SKM-1 treated with dmso at 0.1 percent for 144 hours (cell line): ENCODE measurements at regions not wholly inside any gene's neighbourhood (a gene's known extent, or its start where the extent isn't known, plus 50 kb on each side); places are given as distances from the start of the nearest gene placed in this dataset.

Experiments
- DNase-seq: peaks from one replicate; lab custom pipeline; 2025; ENCODE audit not compliant: unreplicated experiment; lab: John Stamatoyannopoulos, UW

- no peak for DNase-seq
These were observed 385.1 kb downstream of the ZNF536 start for GRCh38 chr19:30757104-30757836.

- DNase-seq = no peak
These were observed 383.4 kb downstream of the ZNF536 start for GRCh38 chr19:30755581-30755980.

- no peak for DNase-seq
These were observed 382.0 kb downstream of the ZNF536 start for GRCh38 chr19:30754162-30754561.

- DNase-seq = no peak
These were observed 380.7 kb downstream of the ZNF536 start for GRCh38 chr19:30752876-30753275.

- DNase-seq = no peak
These were observed 380.0 kb downstream of the ZNF536 start for GRCh38 chr19:30752201-30752600.

- DNase-seq = no peak
These were observed 373.3 kb downstream of the ZNF536 start for GRCh38 chr19:30745476-30745985.

- no peak for DNase-seq
These were observed 372.7 kb downstream of the ZNF536 start for GRCh38 chr19:30744741-30745475.

GRCh38 chr19:30743702-30744101 lies 371.5 kb downstream of the ZNF536 start:
- no peak for DNase-seq

GRCh38 chr19:30743011-30743410 lies 370.8 kb downstream of the ZNF536 start:
- no peak for DNase-seq

GRCh38 chr19:30742406-30742938 lies 370.3 kb downstream of the ZNF536 start:
- DNase-seq = no peak

GRCh38 chr19:30741566-30741965 lies 369.4 kb downstream of the ZNF536 start:
- DNase-seq = no peak

- DNase-seq = no peak
These were observed 367.2 kb downstream of the ZNF536 start for GRCh38 chr19:30739394-30739793.

- DNase-seq = no peak
These were observed 365.9 kb downstream of the ZNF536 start for GRCh38 chr19:30738047-30738446.

- DNase-seq = no peak
These were observed 362.5 kb downstream of the ZNF536 start for GRCh38 chr19:30734669-30735068.

GRCh38 chr19:30733826-30734550 lies 361.8 kb downstream of the ZNF536 start:
- no peak for DNase-seq

- DNase-seq = no peak
These were observed 359.4 kb downstream of the ZNF536 start for GRCh38 chr19:30731591-30731990.

GRCh38 chr19:30729451-30729850 lies 357.3 kb downstream of the ZNF536 start:
- no peak for DNase-seq

- DNase-seq = no peak
These were observed 350.6 kb downstream of the ZNF536 start for GRCh38 chr19:30722761-30723160.

- DNase-seq = no peak
These were observed 350.0 kb downstream of the ZNF536 start for GRCh38 chr19:30722186-30722585.

- no peak for DNase-seq
These were observed 347.8 kb downstream of the ZNF536 start for GRCh38 chr19:30719999-30720345.

GRCh38 chr19:30719189-30719998 lies 347.2 kb downstream of the ZNF536 start:
- DNase-seq = no peak
